LNCAP (cell line): ENCODE measurements at regions not wholly inside any gene's neighbourhood (a gene's known extent, or its start where the extent isn't known, plus 50 kb on each side); places are given as distances from the start of the nearest gene placed in this dataset.

Experiments
- TF ChIP-seq, protein P1 (sequence below): fragments of 450-650 bp; IDR thresholded peaks from 2 replicates; pipeline ENCODE4 v1.5.1; 2017; ENCODE audit warnings: mild to moderate bottlenecking

- TF ChIP-seq, protein P1, sequence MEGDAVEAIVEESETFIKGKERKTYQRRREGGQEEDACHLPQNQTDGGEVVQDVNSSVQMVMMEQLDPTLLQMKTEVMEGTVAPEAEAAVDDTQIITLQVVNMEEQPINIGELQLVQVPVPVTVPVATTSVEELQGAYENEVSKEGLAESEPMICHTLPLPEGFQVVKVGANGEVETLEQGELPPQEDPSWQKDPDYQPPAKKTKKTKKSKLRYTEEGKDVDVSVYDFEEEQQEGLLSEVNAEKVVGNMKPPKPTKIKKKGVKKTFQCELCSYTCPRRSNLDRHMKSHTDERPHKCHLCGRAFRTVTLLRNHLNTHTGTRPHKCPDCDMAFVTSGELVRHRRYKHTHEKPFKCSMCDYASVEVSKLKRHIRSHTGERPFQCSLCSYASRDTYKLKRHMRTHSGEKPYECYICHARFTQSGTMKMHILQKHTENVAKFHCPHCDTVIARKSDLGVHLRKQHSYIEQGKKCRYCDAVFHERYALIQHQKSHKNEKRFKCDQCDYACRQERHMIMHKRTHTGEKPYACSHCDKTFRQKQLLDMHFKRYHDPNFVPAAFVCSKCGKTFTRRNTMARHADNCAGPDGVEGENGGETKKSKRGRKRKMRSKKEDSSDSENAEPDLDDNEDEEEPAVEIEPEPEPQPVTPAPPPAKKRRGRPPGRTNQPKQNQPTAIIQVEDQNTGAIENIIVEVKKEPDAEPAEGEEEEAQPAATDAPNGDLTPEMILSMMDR, result no peak
Measured at GRCh38 chr12:116637589-116638150, 78.5 kb downstream of the MAP1LC3B2 start.

GRCh38 chr12:116636608-116637519, 77.7 kb downstream of the MAP1LC3B2 start:
- TF ChIP-seq, protein P1, result no peak

DNA sequence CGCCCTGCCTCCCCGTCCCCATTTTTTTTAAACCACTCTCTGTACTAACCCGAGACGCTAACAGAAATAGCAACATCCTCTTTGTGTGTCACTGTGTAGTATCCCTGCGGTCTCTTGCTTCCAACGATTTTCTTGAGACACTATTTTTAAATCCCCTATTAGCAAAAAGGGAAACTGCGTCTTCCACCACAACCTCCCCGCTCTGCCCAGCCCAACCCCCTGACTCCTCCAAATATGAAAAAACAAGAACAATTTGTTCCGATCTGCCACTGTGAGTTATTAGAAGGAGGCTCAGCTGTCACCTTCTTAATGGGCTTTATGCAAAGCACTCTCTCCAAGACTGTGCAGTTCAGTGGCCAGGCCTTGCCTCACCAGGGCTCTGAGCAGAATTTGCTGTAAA, 76.3 kb downstream of the MAP1LC3B2 start:
- TF ChIP-seq, protein P1, result no peak

DNA sequence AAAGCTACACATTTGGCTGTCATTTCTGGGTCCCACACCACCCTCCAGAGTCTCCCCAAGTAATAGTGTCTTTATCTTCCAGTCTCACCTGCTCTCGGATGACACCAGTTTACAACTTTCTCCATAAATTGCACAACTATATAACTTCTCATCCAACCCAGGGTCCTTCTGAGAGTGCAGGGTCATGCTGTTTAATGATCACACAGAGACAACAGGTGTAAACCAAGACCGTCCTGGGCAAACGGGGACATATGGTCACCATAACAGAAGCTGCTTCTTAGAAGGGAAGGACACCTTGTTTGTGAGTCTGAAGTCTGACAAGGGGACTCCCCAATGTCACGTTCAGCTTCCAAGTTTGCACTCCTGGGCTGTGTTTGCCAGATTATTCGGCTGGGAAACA, 74.3 kb downstream of the MAP1LC3B2 start:
- TF ChIP-seq, protein P1, result no peak

DNA sequence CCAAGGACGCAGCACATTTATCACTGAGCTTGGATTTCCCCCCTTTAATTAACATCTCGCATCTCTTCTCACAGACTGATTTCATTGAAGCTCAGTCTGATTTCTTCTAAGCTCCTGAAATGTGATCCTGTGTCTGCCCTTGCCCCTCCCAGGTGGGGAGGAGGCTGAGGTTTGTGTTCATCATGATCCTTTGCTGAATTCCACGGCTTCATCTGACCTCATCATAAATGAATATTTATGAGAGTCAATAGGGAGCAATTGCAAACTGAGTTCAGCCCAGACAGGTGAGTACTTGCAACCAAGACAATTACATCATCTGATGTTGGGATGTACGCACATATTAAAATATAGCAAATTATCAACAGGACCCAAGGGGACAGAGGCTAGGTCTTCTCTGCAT, 72.4 kb downstream of the MAP1LC3B2 start:
- TF ChIP-seq, protein P1, result no peak

DNA sequence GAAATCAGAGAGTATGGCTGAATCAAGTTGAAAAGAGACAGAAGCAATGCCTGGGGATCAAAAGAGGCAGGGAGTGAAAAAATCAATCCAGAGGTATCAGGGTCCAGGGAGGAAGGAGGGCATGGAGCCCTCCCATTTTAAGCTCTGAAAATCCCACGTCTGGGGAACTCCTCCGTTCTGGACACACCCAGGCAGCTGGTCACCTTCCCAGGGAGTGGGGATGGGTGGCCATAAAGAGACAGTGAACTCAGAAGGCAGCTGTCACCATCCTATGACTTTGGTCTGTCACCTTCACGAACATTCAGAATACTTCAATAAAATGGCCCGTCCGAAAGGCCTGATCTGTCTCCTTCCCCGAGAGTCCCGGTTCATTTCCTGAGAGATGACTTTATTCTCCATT, 71.6 kb downstream of the MAP1LC3B2 start:
- TF ChIP-seq, protein P1, result no peak

DNA sequence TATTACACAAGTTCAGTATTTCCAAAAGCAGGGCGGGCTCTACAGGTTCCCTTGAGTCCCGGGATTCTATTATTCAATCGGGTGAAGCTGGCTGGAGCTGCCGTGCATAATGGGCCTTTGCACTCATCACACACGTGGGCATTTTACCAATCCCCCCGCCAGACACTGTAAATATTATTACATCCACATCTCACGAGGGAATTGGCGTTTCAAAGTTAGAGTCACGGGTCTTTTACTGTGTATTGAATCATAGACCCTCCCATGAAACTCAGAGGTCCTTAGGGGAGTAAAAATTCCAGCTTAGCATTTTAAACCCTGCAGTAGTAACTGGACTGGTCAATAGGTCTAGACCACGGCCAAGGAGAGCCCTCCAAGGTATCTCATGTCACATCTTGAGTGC, 70.3 kb downstream of the MAP1LC3B2 start:
- TF ChIP-seq, protein P1, result no peak
